Right lung (tissue), 2 donors: ENCODE measurements at regions not wholly inside any gene's neighbourhood (a gene's known extent, or its start where the extent isn't known, plus 50 kb on each side); places are given as distances from the start of the nearest gene placed in this dataset.

Experiments
- DNase-seq, 2 donors: peaks; one replicate each; pipeline ENCODE4 v3.0.0-alpha.2; 2013

- no peak for DNase-seq
Observed at GRCh38 chr9:4435197-4435596, 55.1 kb upstream of the SLC1A1 start.

GRCh38 chr9:4433379-4433778 is 56.9 kb upstream of the SLC1A1 start:
- DNase-seq, result no peak

GRCh38 chr9:4430432-4431261 is 59.6 kb upstream of the SLC1A1 start:
- DNase-seq, result no peak

DNA sequence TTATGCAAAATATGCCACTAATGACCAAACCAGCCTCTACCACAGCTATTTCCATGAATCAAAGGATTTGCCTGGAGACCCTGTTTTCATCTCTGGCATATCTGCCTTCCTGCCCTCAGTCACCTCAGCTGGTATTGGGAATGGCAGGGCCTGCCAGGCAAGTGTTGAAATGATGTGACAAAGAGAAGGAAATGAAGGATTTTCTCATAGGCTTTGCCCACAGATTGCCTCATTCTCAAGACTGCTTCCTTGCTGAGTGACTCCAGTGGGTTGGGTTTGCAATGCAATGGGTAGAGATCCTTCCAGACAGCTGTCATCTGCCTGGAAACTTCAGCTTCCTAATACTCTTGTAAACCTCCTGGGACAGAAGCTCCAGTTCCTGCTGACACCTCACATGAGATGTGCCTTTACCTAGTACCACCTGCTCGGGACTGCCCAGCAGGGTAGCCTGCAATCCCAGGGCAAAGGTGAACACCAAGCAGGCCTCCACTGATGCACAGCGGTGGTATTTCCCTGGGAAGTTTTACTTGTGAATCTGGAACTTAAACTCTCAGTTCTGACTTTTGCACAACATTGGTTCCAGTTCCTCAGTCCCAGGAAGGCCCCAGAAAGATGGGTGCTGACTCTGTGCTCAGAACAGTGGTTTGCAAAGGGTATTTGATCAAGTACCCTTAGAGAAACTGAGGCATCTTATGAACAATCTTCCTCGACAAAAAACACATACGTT is 64.8 kb upstream of the SLC1A1 start:
- DNase-seq, result no peak

DNA sequence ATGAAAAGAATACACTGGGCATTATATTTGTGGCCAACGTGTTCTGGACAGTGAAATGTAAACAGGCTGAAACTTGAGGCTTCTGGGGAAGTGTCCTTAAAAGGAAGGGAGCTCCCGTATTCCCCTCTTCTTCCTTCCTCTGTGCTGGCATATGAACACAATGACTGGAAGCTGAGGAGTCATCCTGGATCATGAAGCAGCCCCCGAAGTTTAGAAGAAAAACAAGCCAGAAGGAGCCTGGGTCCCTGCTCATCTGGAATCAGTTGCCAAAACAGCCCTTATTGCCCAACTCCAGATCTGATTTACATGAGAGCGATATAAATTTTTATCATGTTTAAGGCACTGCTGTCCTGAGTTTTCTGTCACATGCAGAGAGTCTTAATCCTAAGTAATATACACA is 65.4 kb upstream of the SLC1A1 start:
- no peak for DNase-seq

- no peak for DNase-seq
Observed at GRCh38 chr9:4424038-4424437, 66.2 kb upstream of the SLC1A1 start.

DNA sequence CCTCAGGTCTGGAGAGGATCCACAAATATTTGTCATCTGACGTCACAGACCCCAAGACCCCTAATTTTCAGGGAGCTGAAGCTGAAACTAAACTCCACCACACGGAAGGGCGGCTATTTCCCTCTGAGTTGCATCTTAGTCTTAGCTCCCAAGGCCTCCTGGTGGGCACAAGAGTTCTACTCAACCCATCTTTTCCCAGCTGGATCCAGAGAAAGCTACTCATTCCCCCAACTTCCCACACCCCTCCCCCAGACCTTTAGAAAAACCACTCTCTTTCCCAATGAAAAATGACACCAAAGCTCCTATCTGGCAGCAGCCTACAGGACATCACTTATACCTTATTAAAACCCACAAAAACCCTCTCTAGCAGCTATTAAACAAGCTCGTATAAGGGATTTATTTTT is 67.1 kb upstream of the SLC1A1 start:
- DNase-seq, result no peak

GRCh38 chr9:4422495-4422894 is 67.8 kb upstream of the SLC1A1 start:
- no peak for DNase-seq

DNA sequence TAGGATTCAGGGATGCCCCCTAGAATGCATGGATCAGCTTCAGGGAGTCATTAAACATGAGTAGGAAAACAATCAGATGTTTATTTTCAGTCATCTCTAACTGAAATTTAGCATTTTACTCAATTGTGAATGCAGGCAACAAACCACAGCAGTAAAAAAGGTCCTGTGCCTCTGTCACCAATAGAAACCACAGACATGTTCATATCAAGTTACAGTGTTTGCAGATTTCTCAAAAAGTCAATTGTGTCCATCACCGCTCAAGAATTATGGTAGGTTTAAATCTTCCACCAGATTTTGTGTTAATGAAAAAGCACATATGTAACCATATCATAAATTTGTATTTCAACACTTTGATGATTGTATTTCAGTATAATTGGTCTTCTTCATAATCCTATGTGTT is 68.4 kb upstream of the SLC1A1 start:
- no peak for DNase-seq

DNA sequence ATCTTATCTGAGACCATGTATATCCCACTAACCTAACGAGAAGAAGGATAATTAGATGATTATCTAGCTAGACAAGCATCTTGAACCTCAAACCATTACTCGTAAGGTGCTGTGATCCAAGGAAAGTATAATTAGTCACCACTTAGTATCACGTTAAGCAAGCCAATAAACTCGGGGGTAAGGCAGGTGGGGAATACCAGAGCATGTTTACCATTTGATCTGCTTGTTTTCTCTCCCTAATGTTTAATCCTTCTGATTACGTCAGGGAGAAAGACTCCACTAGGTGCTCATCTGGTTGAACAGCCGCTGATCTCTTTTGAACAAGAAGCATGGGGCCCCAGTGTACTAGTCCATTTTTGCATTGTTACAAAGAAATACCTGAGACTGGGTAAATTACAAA is 69.9 kb upstream of the SLC1A1 start:
- DNase-seq, result no peak

DNA sequence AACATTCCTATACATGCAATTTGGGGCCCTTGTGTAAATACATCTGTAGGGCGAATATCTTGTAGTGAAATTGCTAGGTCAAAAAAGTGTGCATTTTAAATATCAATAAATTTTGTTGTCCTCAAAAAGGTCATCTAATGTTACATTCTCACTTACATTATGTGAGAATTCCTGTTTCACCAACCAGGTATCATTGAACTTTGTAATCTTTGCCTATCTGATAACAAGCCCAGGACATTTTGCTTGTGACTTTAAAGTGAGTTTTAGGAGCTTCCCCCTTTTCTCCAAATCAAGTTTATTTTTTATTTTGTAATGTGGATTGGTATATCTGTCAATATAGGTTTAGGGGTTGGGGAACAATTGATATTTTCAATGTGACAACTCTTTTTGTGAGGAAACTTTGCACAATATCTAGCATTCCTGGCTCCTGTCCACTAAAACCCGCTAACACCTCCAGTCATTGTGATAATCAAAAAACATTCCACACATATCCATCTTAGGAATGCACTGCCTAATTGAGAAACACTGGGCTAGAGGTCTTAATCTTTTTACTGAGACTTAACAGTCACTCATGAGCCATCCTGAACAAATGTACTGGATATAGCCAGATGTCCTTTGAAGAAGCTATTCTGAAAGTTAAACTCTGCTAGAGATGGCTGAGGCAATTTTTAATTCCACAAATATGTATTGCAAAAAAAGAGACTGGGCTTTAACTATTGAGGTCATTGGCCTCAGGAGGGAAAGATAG is 72.5 kb upstream of the SLC1A1 start:
- no peak for DNase-seq

DNA sequence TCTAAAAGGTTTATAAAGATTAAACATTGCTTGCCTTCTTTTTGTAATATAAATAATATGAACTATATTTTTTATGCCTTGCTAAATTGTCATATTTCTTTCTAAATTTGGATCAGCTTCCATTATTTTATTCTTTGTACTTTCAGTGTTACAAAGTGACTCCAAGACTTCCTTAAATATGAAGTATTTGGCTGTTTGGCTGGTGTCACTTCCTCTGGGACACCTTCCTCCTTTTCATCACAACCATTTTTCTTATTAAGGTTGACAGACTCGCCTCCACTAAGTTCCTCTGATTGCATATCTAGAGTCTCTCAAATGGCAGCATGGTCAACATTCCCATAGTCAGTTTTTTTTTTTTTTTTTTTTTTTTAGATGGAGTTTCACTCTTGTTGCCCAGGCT is 73.8 kb upstream of the SLC1A1 start:
- DNase-seq, result no peak

- DNase-seq, result no peak
Observed at GRCh38 chr9:4415281-4415680, 75.0 kb upstream of the SLC1A1 start.

- no peak for DNase-seq
Observed at GRCh38 chr9:4413856-4414255, 76.4 kb upstream of the SLC1A1 start.

- DNase-seq, result peak; percentile 9 to 17
Observed at GRCh38 chr9:4404156-4404555, 86.1 kb upstream of the SLC1A1 start.

DNA sequence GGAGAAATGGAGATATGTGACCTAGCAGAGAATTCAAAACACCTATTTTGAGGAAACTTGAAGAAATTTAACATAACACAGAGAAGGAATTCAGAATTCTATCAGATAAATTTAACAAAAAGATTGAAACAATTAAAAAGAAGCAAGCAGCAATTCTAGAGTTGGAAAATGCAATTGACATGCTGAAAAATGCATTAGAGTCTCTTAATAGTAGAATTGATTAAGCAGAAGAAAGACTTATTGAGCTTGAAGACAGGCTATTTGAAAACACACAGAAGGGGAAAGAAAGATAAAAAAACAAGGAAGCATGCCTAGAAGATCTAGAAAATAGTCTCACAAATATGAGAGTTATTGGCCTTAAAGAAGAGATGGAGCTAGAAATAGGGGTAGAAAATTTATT is 87.8 kb upstream of the SLC1A1 start:
- no peak for DNase-seq

DNA sequence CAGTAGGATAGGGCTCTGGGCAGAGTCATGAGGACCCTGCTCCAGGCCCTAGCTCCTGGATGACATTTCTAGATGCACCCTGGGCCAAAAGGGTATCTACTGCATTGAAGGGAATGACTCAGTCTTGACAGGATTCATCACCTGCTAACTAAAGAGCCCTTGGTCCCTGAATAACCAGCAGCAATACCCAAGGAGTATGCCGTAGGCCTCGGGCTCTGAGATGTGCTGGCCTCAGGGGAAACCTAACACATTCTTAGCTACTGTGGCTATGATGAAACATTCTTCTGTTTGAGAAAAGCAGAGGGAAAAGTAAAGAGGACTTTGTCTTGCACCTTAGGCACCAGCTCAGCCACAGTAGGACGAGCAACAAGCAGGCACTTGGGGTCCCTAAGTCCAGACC is 89.5 kb upstream of the SLC1A1 start:
- DNase-seq, result no peak

DNA sequence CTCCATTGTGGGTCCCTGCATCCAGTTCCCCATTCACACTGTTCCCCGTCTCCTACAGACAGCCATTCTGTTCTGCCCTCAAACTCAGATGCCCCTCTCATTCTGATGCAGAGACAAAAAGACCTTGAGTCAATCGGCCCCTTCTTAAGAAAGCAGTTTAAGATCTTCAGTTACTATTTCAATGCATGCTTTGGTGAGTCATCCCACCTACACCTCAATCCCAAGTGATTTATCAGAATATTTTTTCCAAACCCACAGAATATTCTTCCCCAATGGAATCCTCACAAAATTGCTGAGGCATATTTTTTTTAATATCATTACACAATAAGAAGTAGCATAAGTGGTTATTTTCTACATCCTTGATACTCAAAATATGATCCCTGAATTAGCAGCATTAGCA is 92.4 kb upstream of the SLC1A1 start:
- DNase-seq, result no peak

GRCh38 chr9:4393806-4394523 is 94.1 kb upstream of the GLIS3 start:
- no peak for DNase-seq

GRCh38 chr9:4389755-4390154 is 89.9 kb upstream of the GLIS3 start:
- DNase-seq, result no peak

GRCh38 chr9:4389003-4389402 is 89.1 kb upstream of the GLIS3 start:
- no peak for DNase-seq

DNA sequence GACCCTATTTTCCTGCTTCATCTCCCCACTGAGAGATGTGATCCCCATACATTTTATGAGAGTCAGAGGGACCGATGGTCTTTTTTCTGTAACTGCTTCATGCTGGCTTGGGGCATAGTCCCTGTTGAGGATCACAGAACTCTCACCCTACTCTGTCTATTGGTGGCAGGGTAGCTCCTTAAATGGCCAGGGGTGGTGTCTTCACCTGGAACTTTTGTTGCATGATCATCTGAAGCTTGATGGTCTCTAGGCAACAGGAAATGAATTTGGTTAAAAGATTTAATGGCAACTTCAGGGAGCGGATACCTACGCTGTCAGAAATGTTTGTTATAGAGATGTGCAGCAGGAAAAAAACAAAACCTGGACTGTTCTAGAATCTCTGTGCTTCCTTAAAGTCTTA is 87.0 kb upstream of the GLIS3 start:
- no peak for DNase-seq
